GM12878 (cell line): ENCODE measurements at regions not wholly inside any gene's neighbourhood (a gene's known extent, or its start where the extent isn't known, plus 50 kb on each side); places are given as distances from the start of the nearest gene placed in this dataset.

Experiments
- ATAC-seq: fragments of 200-7000 bp; cut with Tn5 transposase; 3 replicates; pipeline ENCODE4 v1.9.1; 2020; ENCODE audit warnings: mild to moderate bottlenecking, moderate library complexity
- BruUV-seq: library from RNA; stranded (reverse); fragments of 400-500 nt; replicated peaks from 2 replicates; lab custom pipeline; 2021; lab: Mats Ljungman, UMichigan
- CTCF ChIA-PET: fragments of 300-600 bp; sonication (Branson Sonifier 250); formaldehyde crosslinking; extraction: SDS; loops from one replicate; lab custom pipeline; 2021; ENCODE audit warnings: inconsistent platforms; lab: Yijun Ruan, JAX
- POLR2A ChIA-PET: fragments of 350-600 bp; formaldehyde crosslinking; extraction: SDS; loops from one replicate; lab custom pipeline; 2021; ENCODE audit warnings: inconsistent platforms; lab: Charles Lee
- RAD21 ChIA-PET: fragments of 300-600 bp; sonication (Branson Sonifier 250); formaldehyde crosslinking; loops from one replicate; lab custom pipeline; 2023; ENCODE audit warnings: antibody characterized with exemption; ENCODE audit not compliant: unreplicated experiment; lab: Charles Lee
- SMC1A ChIA-PET: fragments of 300-600 bp; sonication (Branson Sonifier 250); formaldehyde crosslinking; loops from one replicate; lab custom pipeline; 2023; ENCODE audit not compliant: unreplicated experiment, uncharacterized antibody; lab: Charles Lee
- DNase-seq: peaks from one replicate; pipeline ENCODE4 v3.0.0-alpha.2; 2011; ENCODE audit warnings: low read depth, low spot score
- FAIRE-seq: peaks from 3 replicates; lab custom pipeline; 2011; peaks lifted over from hg19 to GRCh38; lab: Jason Lieb, UNC
- H2AFZ ChIP-seq: 2 replicates; pipeline ENCODE4 v1.6.0; 2011; ENCODE audit warnings: low read depth, low read length, control low read depth; ENCODE audit not compliant: control insufficient read depth
- H3K27ac ChIP-seq: 2 replicates; pipeline ENCODE4 v1.5.1; 2011; ENCODE audit warnings: control low read depth; ENCODE audit not compliant: control insufficient read depth, insufficient read depth
- H3K27me3 ChIP-seq, 2 experiments: replicated peaks in 1 of 2; 2 replicates each; pipeline versions ENCODE4 v1.6.0 to v1.6.1; 2011; ENCODE audit warnings: low read length in 1 of 2; ENCODE audit not compliant: control insufficient read depth in 2 of 2, insufficient read depth in 2 of 2
- H3K36me3 ChIP-seq, 2 experiments: 2 replicates each; pipeline ENCODE4 v1.5.1; 2011; ENCODE audit warnings: low read length in 1 of 2; ENCODE audit not compliant: control insufficient read depth in 2 of 2, insufficient read depth in 2 of 2
- H3K4me1 ChIP-seq: 2 replicates; pipeline ENCODE4 v1.6.1; 2011; ENCODE audit warnings: mild to moderate bottlenecking, low read length, moderate library complexity, mixed read lengths; ENCODE audit not compliant: control insufficient read depth, insufficient read depth
- H3K4me2 ChIP-seq: 2 replicates; pipeline ENCODE4 v1.6.0; 2011; ENCODE audit warnings: control low read depth; ENCODE audit not compliant: control insufficient read depth, insufficient read depth
- H3K4me3 ChIP-seq: fragments of 200-600 bp; sonication (generic); 2 replicates; pipeline ENCODE4 v1.5.1; 2016
- H3K79me2 ChIP-seq: 2 replicates; pipeline ENCODE4 v1.6.0; 2011; ENCODE audit warnings: low read length; ENCODE audit not compliant: control insufficient read depth, insufficient read depth
- H3K9ac ChIP-seq: 2 replicates; pipeline ENCODE4 v1.8.0; 2011; ENCODE audit warnings: low read length, control low read depth, mixed read lengths; ENCODE audit not compliant: control insufficient read depth, insufficient read depth
- H3K9me3 ChIP-seq: replicated peaks from 3 replicates; pipeline ENCODE4 v1.5.1; 2011; ENCODE audit warnings: mild to moderate bottlenecking, low read length; ENCODE audit not compliant: control insufficient read depth, insufficient read depth
- H4K20me1 ChIP-seq: 2 replicates; pipeline ENCODE4 v1.6.0; 2011; ENCODE audit not compliant: control insufficient read depth, insufficient read depth
- FOS ChIP-seq: IDR thresholded peaks from 3 replicates; pipeline ENCODE4 v1.6.1; 2011; ENCODE audit warnings: borderline replicate concordance; ENCODE audit not compliant: insufficient read length; ENCODE audit errors: extremely low read depth
- RUNX3 ChIP-seq: IDR thresholded peaks from 2 replicates; pipeline ENCODE4 v1.6.1; 2012; ENCODE audit warnings: low read length, inconsistent platforms
- SREBF2 ChIP-seq: IDR thresholded peaks from 2 replicates; pipeline ENCODE4 v1.6.1; 2012; ENCODE audit warnings: mild to moderate bottlenecking, low read length
- TCF12 ChIP-seq: IDR thresholded peaks from 2 replicates; pipeline ENCODE4 v1.6.1; 2011; ENCODE audit warnings: low read depth, mild to moderate bottlenecking, low read length
- WGBS: methylation state at CpG from one replicate; pipeline ENCODE4 v1.1.6; 2016; ENCODE audit warnings: low lambda C conversion rate; ENCODE audit not compliant: insufficient replicate concordance, insufficient coverage; ENCODE audit errors: missing lambda C conversion rate; 5-methylcytosine and 5-hydroxymethylcytosine counted together
- in situ Hi-C: fragments of 300-500 bp; cut with MboI; formaldehyde crosslinking; loops from 9 replicates; pipeline ENCODE4 v1.14.3; 2018; ENCODE audit warnings: mixed read lengths
- intact Hi-C: fragments of 100-400 bp; cut with micrococcal nuclease; formaldehyde crosslinking; loops from one replicate; pipeline ENCODE4 v1.14.2; 2022; ENCODE audit not compliant: unreplicated experiment
- TF ChIP-seq, protein P1 (sequence below): fragments of 150-350 bp; IDR thresholded peaks from 2 replicates; pipeline ENCODE4 v1.6.1; 2014; ENCODE audit warnings: mild to moderate bottlenecking, low read depth, low read length
- TF ChIP-seq, protein P2 (sequence below): fragments of 450-650 bp; formaldehyde crosslinking; IDR thresholded peaks from 2 replicates; pipeline ENCODE4 v1.4.0; 2022; ENCODE audit warnings: mild to moderate bottlenecking, moderate library complexity
- TF ChIP-seq, protein P3 (sequence below): IDR thresholded peaks from 2 replicates; pipeline ENCODE4 v1.6.1; 2011; ENCODE audit warnings: borderline replicate concordance, low read depth, mild to moderate bottlenecking, moderate library complexity, low read length; ENCODE audit not compliant: insufficient read depth, poor library complexity, severe bottlenecking

DNA sequence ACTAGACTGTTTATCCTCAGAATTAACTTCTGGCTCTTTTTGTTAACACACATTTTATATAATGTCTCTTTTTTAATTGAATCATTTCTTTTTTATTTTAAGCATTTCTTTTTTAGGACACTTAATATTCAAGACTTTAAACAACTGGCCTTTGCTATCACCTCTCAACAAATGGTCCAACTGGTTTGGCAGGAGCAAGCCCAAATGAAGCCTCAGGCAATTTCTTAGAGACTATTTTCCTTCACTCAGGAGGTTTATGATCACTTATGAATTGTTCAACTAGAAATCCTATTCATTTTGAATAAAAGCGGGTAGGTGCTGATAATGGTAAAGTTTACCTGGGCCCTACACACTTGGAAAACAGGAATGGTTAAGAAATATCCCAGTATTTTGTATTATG, 705.6 kb upstream of the GBE1 start:
- Histone ChIP-seq H4K20me1 (no peaks in the 10 kb centered on the region), H2AFZ (no peak overlapping the region), H3K4me3 (no peak overlapping the region), H3K9ac (no peak overlapping the region), H3K4me1 (no peaks in the 10 kb centered on the region), H3K27me3 (no peaks in the 10 kb centered on the region), H3K79me2 (no peaks in the 10 kb centered on the region), H3K36me3 (no peaks in the 10 kb centered on the region), H3K27ac (no peak overlapping the region), H3K9me3 (no peaks in the 10 kb centered on the region), H3K4me2 (no peak overlapping the region)
- CTCF ChIA-PET, result no interaction called here
- 37% methylated on average over 1 of the region's 1 CpG for WGBS
- TF ChIP-seq TCF12 (no peak), SREBF2 (no peak), RUNX3 (no peak), FOS (no peak)
- TF ChIP-seq, protein P1, sequence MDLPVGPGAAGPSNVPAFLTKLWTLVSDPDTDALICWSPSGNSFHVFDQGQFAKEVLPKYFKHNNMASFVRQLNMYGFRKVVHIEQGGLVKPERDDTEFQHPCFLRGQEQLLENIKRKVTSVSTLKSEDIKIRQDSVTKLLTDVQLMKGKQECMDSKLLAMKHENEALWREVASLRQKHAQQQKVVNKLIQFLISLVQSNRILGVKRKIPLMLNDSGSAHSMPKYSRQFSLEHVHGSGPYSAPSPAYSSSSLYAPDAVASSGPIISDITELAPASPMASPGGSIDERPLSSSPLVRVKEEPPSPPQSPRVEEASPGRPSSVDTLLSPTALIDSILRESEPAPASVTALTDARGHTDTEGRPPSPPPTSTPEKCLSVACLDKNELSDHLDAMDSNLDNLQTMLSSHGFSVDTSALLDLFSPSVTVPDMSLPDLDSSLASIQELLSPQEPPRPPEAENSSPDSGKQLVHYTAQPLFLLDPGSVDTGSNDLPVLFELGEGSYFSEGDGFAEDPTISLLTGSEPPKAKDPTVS, result no peak
- TF ChIP-seq, protein P2, sequence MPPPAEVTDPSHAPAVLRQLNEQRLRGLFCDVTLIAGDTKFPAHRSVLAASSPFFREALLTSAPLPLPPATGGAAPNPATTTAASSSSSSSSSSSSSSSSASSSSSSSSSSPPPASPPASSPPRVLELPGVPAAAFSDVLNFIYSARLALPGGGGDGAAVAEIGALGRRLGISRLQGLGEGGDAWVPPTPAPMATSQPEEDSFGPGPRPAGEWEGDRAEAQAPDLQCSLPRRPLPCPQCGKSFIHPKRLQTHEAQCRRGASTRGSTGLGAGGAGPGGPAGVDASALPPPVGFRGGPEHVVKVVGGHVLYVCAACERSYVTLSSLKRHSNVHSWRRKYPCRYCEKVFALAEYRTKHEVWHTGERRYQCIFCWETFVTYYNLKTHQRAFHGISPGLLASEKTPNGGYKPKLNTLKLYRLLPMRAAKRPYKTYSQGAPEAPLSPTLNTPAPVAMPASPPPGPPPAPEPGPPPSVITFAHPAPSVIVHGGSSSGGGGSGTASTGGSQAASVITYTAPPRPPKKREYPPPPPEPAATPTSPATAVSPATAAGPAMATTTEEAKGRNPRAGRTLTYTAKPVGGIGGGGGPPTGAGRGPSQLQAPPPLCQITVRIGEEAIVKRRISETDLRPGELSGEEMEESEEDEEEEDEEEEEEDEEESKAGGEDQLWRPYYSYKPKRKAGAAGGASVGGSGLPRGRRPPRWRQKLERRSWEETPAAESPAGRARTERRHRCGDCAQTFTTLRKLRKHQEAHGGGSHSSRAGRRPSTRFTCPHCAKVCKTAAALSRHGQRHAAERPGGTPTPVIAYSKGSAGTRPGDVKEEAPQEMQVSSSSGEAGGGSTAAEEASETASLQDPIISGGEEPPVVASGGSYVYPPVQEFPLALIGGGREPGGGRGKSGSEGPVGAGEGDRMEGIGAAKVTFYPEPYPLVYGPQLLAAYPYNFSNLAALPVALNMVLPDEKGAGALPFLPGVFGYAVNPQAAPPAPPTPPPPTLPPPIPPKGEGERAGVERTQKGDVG (CRISPR knock-in tag), result no peak
- TF ChIP-seq, protein P3, sequence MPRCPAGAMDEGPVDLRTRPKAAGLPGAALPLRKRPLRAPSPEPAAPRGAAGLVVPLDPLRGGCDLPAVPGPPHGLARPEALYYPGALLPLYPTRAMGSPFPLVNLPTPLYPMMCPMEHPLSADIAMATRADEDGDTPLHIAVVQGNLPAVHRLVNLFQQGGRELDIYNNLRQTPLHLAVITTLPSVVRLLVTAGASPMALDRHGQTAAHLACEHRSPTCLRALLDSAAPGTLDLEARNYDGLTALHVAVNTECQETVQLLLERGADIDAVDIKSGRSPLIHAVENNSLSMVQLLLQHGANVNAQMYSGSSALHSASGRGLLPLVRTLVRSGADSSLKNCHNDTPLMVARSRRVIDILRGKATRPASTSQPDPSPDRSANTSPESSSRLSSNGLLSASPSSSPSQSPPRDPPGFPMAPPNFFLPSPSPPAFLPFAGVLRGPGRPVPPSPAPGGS, result no peak
- FAIRE-seq (no peak), ATAC-seq (no peak), DNase-seq (no peak)
- POLR2A ChIA-PET, result no interaction called here
- RAD21 ChIA-PET, result no interaction called here
- in situ Hi-C loops, result no loop called here
- no TSS peak for BruUV-seq
- intact Hi-C loops, result no loop called here
- SMC1A ChIA-PET, result no interaction called here
